Esophagus squamous epithelium (tissue), 4 donors: ENCODE measurements at regions not wholly inside any gene's neighbourhood (a gene's known extent, or its start where the extent isn't known, plus 50 kb on each side); places are given as distances from the start of the nearest gene placed in this dataset.

Experiments
- POLR2A ChIP-seq, 4 donors: fragments of 450-650 bp; IDR thresholded peaks; one replicate each; pipeline ENCODE4 v1.6.1; 2017; ENCODE audit warnings: antibody characterized with exemption in 4 of 4, mild to moderate bottlenecking in 4 of 4, moderate library complexity in 3 of 4
- TF ChIP-seq, protein P1 (sequence below), 6 experiments: fragments of 450-650 bp in 4 of 6; fragments of 200-600 bp in 2 of 6; sonication (generic) in 2 of 6; IDR thresholded peaks; one replicate each; pipeline ENCODE4 v1.5.1; 2016 to 2019; ENCODE audit warnings: antibody characterized with exemption in 6 of 6, mild to moderate bottlenecking in 4 of 6, moderate library complexity in 4 of 6

DNA sequence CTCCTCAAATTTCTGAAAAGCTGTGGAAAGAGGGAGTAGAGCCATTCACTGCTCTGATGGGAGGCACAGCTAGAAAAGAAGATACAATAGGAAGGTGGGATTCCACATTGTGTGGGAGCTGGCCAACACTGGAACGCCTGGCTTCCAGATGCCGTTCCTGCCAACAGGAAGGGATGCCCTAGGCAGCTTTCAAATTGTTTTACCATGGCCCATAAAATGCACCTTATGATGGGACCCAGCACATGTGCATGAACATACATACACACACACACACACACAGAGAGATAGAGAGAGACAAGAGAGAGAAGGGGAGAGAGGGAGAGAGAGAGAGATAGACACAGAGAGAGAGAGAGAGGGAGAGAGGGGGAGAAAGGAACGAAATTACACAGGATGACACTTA lies 86.1 kb upstream of the BZW1 start:
- TF ChIP-seq, protein P1, sequence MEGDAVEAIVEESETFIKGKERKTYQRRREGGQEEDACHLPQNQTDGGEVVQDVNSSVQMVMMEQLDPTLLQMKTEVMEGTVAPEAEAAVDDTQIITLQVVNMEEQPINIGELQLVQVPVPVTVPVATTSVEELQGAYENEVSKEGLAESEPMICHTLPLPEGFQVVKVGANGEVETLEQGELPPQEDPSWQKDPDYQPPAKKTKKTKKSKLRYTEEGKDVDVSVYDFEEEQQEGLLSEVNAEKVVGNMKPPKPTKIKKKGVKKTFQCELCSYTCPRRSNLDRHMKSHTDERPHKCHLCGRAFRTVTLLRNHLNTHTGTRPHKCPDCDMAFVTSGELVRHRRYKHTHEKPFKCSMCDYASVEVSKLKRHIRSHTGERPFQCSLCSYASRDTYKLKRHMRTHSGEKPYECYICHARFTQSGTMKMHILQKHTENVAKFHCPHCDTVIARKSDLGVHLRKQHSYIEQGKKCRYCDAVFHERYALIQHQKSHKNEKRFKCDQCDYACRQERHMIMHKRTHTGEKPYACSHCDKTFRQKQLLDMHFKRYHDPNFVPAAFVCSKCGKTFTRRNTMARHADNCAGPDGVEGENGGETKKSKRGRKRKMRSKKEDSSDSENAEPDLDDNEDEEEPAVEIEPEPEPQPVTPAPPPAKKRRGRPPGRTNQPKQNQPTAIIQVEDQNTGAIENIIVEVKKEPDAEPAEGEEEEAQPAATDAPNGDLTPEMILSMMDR (IDR thresholded peaks at IDR 0.05) = no peak
- no peak for TF ChIP-seq POLR2A (IDR thresholded peaks at IDR 0.05)
